Heart right ventricle (tissue), 16 donors: ENCODE measurements at regions not wholly inside any gene's neighbourhood (a gene's known extent, or its start where the extent isn't known, plus 50 kb on each side); places are given as distances from the start of the nearest gene placed in this dataset.

Source experiments
- ATAC-seq, 8 donors: fragments of 200-7000 bp; cut with Tn5 transposase; one replicate each; pipeline ENCODE4 v1.9.1; 2020; ENCODE audit warnings: mild to moderate bottlenecking in 8 of 8, moderate library complexity in 8 of 8, moderate number of reproducible peaks in 1 of 8
- DNase-seq, 2 donors: peaks; one replicate each; pipeline ENCODE4 v3.0.0-alpha.2; 2020
- H3K27ac ChIP-seq, 10 donors: fragments of 200-600 bp; sonication (generic) in 2 of 10; one replicate each; pipeline versions ENCODE4 v1.5.0 to v1.8.0; 2020 to 2022; ENCODE audit warnings: mild to moderate bottlenecking in 3 of 10
- H3K27me3 ChIP-seq, 7 donors: fragments of 200-600 bp; one replicate each; pipeline ENCODE4 v1.8.0; 2021 to 2022; ENCODE audit warnings: mild to moderate bottlenecking in 2 of 7
- H3K36me3 ChIP-seq, 9 donors: fragments of 200-600 bp; sonication (generic) in 1 of 9; one replicate each; pipeline versions ENCODE4 v1.5.0 to v1.8.0; 2020 to 2022; ENCODE audit warnings: mild to moderate bottlenecking in 2 of 9
- H3K4me1 ChIP-seq, 9 donors: fragments of 200-600 bp; sonication (generic) in 1 of 9; one replicate each; pipeline versions ENCODE4 v1.5.0 to v1.8.0; 2020 to 2022; ENCODE audit warnings: mild to moderate bottlenecking in 4 of 9
- H3K4me3 ChIP-seq, 10 donors: fragments of 200-600 bp; sonication (generic) in 2 of 10; one replicate each; pipeline versions ENCODE4 v1.5.0 to v1.8.0; 2020 to 2022; ENCODE audit warnings: mild to moderate bottlenecking in 7 of 10, moderate library complexity in 2 of 10
- H3K9me3 ChIP-seq, 11 donors: fragments of 200-600 bp in 10 of 11; sonication (generic) in 2 of 11; one replicate each; pipeline versions ENCODE4 v1.5.0 to v1.8.0; 2013 to 2022; ENCODE audit warnings: mild to moderate bottlenecking in 2 of 11, control low read depth in 1 of 11, moderate library complexity in 1 of 11
- WGBS, 2 donors: extraction: QIAGEN DNeasy Blood & Tissue Kit; methylation state at CpG; one replicate each; pipeline ENCODE4 v1.1.7; 2013; ENCODE audit warnings: inconsistent platforms in 1 of 2; 5-methylcytosine and 5-hydroxymethylcytosine counted together
- intact Hi-C, 10 donors: fragments of 100-400 bp; cut with DNase I; formaldehyde crosslinking; loops; one replicate each; pipeline versions ENCODE4 v1.11.1 to v1.14.2; 2022
- TF ChIP-seq, protein P1 (sequence below), 9 donors: fragments of 200-600 bp; sonication (generic) in 2 of 9; IDR thresholded peaks; one replicate each; pipeline versions ENCODE4 v1.5.0 to v1.8.0; 2021 to 2022; ENCODE audit warnings: antibody characterized with exemption in 9 of 9, mild to moderate bottlenecking in 5 of 9, moderate library complexity in 1 of 9
- donor health status: Arrhythmogenic right ventricular cardiomyopathy.
- donor health status: ischemic (EF 13 %, LVEDD 7.1; RV severe dilation, severe dysfunction).
- donor health status: healthy with polysubstance abuse.
- donor health status: DM: no; HTN: yes; CAD: no.
- donor health status: DM: no; HTN: no; CAD: no.
- donor health status: ischemic (EF 25% LVEDD 6.9; RV normal size, moderate dysfunction).
- donor health status: ischemic (EF 25% LVEDD 5.7; RV mildly dilated, moderate dysfunction).
- donor health status: healthy.
- donor health status: DM: yes; HTN: yes; CAD: no.
- donor health status: Ischemic cardiomyopathy.
- donor health status: ischemic (EF 35%, LVEDD 5.7; RV mildly dilated, moderate dysfunction).
- donor health status: nonischemic (EF 11% LVEDD 7.7; RV severe dilation, severe dysfunction).
- donor health status: DM: yes; HTN: yes; CAD: no.
- donor health status: PGD.
- donor health status: ischemic (EF 29% LVEDD 5.4; RV normal size, mild dysfunction).
- donor health status: nonischemic (EF 23%, LVEDD 6.1; RV moderate dilation, normal function).

DNA sequence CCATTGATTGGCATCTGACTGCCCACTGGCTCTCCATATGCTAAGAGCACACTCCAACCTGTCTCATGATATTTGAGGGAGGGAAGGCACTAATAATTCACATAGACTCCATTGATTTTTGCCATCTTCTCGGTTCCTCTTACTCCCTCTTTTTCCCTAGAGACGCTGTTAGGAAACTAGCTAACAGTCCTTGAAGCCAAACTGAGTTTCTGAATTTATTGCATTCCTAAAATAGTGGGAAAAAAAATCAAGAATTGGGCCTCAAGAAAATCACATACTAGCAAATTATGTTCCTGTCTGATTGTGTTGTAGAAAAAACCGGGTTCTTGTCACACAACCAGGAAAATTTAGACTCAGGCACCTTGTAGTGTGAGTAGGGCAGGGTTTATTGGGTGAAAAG, 86.4 kb upstream of the SLC7A1 start:
- intact Hi-C loops, result no loop called here
- Histone ChIP-seq H3K9me3 (peaks cover 0 to 19% (median 0%) of the 10 kb centered on the region in 11 donors), H3K36me3 (no peaks in the 10 kb centered on the region), H3K27ac (no peak overlapping the region), H3K4me1 (peaks cover 0 to 15% (median 4%) of the 10 kb centered on the region in 9 donors), H3K4me3 (no peak overlapping the region), H3K27me3 (no peaks in the 10 kb centered on the region)
- WGBS, 2 donors, result 65 to 66% methylated on average over 3 of the region's 3 CpGs
- DNase-seq (no peak), ATAC-seq (peak in 1 of 8 donors; percentile 16)
- TF ChIP-seq, protein P1, sequence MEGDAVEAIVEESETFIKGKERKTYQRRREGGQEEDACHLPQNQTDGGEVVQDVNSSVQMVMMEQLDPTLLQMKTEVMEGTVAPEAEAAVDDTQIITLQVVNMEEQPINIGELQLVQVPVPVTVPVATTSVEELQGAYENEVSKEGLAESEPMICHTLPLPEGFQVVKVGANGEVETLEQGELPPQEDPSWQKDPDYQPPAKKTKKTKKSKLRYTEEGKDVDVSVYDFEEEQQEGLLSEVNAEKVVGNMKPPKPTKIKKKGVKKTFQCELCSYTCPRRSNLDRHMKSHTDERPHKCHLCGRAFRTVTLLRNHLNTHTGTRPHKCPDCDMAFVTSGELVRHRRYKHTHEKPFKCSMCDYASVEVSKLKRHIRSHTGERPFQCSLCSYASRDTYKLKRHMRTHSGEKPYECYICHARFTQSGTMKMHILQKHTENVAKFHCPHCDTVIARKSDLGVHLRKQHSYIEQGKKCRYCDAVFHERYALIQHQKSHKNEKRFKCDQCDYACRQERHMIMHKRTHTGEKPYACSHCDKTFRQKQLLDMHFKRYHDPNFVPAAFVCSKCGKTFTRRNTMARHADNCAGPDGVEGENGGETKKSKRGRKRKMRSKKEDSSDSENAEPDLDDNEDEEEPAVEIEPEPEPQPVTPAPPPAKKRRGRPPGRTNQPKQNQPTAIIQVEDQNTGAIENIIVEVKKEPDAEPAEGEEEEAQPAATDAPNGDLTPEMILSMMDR (IDR thresholded peaks at IDR 0.05), result no peak

DNA sequence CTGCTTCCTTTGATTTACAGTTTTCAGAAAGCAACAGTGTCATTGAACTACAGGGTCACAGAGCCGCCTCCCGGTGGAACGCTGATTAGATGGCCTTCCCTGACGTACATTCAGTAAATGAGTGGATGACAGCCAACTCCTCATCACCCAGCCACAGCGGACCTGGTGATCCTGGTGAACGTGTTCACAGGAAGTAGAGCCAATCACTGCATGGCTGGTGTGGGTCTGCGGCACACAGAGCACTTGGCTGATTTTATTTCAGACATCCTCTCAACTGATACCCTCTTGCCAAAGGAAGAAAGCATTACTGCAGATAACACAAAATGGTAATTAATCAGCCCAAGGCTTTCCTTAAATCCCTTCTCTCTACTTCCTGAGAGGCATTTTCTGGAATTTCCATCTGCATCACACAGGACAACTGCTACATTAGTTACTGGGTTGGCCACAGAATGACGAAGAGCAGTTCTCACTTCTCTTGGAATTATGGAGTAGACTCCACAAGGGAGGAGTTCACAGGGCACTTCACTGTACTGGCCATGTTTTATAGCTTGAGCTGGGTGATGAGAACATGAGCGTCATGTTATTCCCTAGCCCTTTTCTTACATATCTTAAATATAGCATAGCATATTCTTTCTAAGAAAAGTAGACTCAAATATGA, 84.0 kb upstream of the SLC7A1 start:
- intact Hi-C loops, result no loop called here
- TF ChIP-seq, protein P1 (IDR thresholded peaks at IDR 0.05), result peak in 3 of 9 donors; percentile 35 to 41 (median 36)
- Histone ChIP-seq H3K27me3 (no peaks in the 10 kb centered on the region), H3K4me3 (no peak overlapping the region), H3K36me3 (no peaks in the 10 kb centered on the region), H3K9me3 (peaks cover 0 to 12% (median 0%) of the 10 kb centered on the region in 11 donors), H3K4me1 (peaks cover 0 to 13% (median 4%) of the 10 kb centered on the region in 9 donors), H3K27ac (peak overlapping the region in 1 of 10 donors; percentile 24)
- DNase-seq (peak; percentile 44 to 68), ATAC-seq (peak; percentile 69 to 95 (median 92))
- WGBS, 2 donors, result 13 to 15% methylated on average over 9 of the region's 9 CpGs

DNA sequence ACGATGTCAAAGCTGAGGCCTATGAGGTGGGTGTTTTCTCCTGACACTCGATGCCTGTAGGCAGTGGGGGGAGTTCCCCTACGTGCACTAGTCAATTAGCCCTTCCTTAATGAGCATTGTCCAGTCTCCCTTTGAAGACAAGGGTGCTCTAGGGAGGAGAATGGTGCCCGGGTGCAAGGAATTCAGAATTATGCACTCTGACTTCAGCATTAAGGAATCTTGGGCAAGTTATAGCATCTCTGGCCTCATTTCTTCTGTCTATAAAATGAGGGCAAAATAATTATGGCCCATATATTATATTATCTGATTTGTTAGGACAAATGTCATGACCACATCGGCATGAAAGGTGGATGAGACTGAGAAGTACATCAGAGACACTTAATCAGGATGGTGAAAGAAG, 82.1 kb upstream of the SLC7A1 start:
- Histone ChIP-seq H3K4me3 (no peak overlapping the region), H3K36me3 (no peaks in the 10 kb centered on the region), H3K4me1 (peaks cover 0 to 12% (median 3%) of the 10 kb centered on the region in 9 donors), H3K27ac (no peak overlapping the region), H3K27me3 (no peaks in the 10 kb centered on the region), H3K9me3 (no peaks in the 10 kb centered on the region)
- ATAC-seq, result no peak
- TF ChIP-seq, protein P1 (IDR thresholded peaks at IDR 0.05), result no peak
- intact Hi-C loops, result no loop called here
- no peak for DNase-seq
- WGBS, 2 donors, result 79 to 81% methylated on average over 5 of the region's 5 CpGs

DNA sequence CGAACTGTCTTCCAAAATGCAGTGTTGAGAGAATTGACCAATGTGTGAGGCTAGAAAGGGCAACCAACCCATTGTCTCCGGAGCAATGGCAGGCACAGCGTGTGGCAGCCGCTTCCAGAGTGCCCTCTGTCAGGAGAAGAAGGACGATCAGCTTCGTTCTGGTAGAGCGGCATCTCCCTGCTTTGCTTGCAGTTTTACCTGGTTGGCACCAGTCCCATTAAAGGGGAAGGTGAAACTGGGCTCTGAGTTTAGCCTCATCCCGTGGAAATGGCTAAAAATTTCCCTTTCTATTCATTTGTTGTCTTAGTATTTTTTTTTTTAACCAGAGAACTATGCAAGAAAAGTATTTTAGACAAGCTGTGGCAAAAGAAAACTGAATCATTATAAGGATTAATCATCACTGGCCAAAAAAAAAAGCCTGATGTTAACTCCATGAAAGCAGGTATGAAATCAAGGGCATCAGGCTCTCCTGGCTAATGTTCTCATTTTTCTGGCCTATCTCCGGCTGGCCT, 81.5 kb upstream of the SLC7A1 start:
- DNase-seq, result no peak
- TF ChIP-seq, protein P1 (IDR thresholded peaks at IDR 0.05), result no peak
- WGBS, 2 donors, result 85 to 91% methylated on average over 9 of the region's 9 CpGs
- H3K4me3 ChIP-seq, result no peak overlapping the region
- H3K27ac ChIP-seq, result no peak overlapping the region
- H3K36me3 ChIP-seq, result no peaks in the 10 kb centered on the region
- H3K27me3 ChIP-seq, result no peaks in the 10 kb centered on the region
- H3K4me1 ChIP-seq, result peaks cover 0 to 12% (median 3%) of the 10 kb centered on the region in 9 donors
- intact Hi-C loops, result no loop called here
- ATAC-seq, result no peak
- peaks cover 0 to under 1% (median 0%) of the 10 kb centered on the region in 11 donors for H3K9me3 ChIP-seq
